HG03558 (cell line): ENCODE measurements at regions not wholly inside any gene's neighbourhood (a gene's known extent, or its start where the extent isn't known, plus 50 kb on each side); places are given as distances from the start of the nearest gene placed in this dataset.

Source experiments
- ATAC-seq: cut with Tn5 transposase; IDR thresholded peaks from one replicate; pipeline ENCODE4 v1.9.1; 2021; ENCODE audit warnings: moderate number of reproducible peaks; ENCODE audit not compliant: unreplicated experiment; ENCODE audit errors: extremely low read depth

DNA sequence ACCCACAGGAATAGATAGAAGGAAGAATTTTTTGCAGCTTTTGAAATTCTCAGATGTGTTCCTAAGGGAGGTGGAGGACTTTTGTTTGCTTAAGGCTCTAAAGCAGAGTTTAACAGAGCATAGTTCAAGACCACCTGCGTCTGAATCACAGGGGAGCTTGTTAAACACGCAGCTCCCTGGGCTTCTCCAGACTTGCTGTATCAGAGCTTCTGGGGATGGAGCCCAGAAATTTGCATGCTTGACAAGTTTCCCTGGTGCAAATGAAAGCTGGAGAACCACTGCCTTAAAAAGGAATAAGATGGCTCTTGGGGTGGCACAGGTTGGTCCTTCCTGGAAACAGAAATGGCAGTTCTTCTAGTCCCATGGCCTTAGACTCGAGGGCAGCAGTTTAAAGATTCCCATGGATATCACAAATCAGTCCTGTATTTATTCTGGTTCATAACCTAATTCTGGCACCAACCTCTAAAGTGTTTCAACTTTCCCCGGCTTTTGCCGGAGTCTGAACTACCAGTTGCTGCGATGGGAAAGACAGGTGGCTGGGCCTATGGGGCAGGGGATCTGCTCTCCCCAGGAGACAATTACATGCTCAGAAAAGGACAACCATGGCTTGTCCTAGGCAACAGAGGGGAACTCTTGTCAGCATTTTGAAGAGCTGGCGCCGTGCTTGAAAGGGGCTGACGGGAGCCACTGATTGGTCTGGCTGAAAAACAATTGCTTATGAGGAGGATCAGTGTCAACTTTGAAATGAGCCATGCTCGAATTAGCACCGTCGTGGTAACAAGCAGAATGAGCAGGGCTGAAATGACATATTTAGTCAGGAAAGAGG lies 599.6 kb downstream of the CCDC171 start:
- no peak for ATAC-seq

DNA sequence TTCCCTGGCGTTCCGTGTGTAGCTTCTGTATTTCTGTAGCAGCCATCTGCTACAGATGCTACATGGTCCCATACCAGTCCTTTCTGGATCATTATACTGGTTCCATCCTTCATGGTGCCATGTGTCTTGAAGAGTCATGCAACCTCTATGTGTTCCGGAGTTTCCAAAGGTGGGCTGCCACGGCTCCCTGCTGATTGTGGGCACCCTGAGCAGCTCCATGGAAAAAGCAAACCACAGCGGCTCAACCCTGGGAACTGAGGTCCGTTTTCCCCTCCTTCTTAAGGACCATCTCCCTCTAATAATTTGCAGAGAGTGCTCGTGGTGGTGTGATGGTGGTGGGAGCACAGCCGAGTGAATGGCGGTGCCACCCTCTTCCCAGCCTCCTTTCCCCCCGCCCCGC lies 600.4 kb downstream of the CCDC171 start:
- no peak for ATAC-seq

DNA sequence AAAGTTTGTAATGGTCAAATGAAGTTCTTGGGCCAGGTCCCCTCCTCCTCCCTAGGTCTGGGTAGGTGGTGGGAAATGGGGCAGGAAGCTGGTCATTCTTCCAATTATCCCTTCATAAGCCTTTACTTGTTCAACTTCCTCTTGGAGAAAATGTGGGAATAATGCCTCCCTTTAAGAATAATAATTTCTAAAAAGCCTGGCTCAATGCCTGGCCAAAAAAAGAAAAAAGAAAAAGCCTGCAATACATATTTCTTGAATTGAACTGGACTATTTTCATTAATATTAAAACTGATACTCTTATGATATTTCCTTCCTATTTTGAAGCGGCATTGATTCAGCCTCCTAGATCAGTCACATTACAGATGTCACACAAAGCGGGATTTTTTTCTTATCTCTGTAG lies 600.9 kb downstream of the CCDC171 start:
- no peak for ATAC-seq

- ATAC-seq = peak; percentile 46
These were observed 601.8 kb downstream of the CCDC171 start for GRCh38 chr9:16154521-16155078.

DNA sequence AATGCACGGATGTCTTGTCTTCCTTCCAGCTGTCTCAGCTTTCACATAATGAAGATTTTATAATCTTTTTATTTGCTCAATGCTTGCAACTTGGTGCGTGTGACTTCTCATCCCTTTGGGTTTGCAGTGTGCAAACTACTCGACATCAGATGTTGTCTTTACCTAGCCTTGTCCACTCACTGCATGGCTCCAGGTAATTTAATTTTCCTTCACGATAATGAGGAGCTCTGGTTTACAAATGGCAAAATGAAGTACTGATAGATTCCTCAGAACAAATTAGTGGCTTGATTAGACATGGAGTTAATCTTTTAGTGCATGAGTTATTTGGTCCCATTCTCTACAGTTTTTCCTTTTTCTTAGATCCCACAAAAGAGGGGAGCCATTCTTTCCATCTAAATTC lies 603.0 kb downstream of the CCDC171 start:
- no peak for ATAC-seq

DNA sequence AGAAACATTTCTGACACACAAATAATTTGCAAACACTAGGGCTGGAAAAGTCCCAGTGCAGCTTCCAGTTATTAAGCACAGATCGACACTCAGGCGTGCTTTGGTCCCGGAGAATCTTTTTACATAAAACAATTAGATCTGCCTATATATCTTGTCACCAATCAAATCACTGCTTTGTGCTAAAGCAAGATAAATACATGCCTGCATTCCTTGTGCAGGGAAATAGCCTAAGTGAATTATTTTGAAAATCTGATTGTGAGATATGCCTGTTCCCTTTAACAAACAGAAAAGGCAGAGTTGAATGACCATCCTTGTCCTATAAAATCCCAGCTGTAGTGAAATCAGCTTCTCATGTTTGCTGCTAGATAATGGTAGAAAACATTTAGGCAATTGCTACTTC lies 604.4 kb downstream of the CCDC171 start:
- ATAC-seq = no peak

DNA sequence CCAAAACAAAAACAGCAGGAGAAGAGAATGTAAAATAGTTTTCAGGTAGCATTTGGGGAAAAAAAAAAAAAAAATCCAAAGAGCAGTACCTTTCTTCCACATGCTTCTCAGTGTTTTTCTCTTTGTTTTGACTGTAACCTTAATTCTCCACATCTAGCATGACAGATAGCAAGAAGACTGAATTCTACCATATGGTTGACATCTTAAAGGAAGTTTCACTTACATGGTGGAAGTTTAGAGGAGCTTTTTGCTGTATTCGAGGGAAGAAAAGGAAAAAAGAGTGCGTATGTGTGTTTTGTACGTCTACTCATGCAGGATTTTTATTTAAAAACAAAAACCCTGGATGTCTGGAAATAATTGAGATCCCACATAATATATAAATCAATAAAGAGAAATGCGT lies 604.8 kb downstream of the CCDC171 start:
- ATAC-seq = no peak

DNA sequence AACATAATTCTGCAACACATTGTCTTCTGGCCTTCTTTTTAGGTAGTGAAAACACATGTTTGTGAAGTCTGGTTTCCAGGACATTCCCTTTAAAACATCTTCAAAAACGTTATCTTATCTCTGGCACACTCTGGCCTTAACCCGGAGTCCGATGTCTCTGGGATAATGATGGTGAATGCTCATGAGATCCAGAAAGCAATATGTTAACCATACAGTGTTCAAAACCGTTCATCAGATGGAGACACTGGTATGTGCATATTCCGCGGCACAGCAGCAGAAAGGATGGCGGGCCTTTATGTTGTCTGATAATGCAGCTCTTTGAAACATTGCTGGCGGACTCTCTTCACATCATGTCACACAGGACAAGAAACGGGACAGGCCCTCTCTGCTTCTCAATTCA lies 605.2 kb downstream of the CCDC171 start:
- ATAC-seq = no peak

GRCh38 chr9:16161483-16161882 lies 608.6 kb downstream of the CCDC171 start:
- no peak for ATAC-seq

DNA sequence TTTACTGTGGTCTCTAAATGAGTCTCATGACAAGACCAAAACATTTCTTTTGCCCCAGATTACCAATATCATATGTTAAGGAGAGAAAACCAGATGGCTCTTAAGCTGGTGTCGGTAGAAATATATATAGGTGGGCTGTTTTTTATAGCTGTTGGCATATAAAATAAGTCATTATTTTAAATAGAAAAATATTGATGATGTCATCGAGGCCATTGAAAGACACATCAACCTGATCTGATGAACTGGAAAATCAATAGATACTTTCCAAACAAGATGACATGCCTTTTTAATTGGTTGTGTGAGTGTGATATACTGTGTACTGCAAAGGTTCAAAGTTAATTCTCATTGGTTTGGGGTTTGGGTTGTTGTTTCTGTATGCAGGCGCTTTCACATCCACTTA lies 617.3 kb downstream of the CCDC171 start:
- ATAC-seq = no peak

- ATAC-seq = no peak
These were observed 619.1 kb downstream of the CCDC171 start for GRCh38 chr9:16171911-16172310.

GRCh38 chr9:16172796-16173195 lies 620.0 kb downstream of the CCDC171 start:
- no peak for ATAC-seq

DNA sequence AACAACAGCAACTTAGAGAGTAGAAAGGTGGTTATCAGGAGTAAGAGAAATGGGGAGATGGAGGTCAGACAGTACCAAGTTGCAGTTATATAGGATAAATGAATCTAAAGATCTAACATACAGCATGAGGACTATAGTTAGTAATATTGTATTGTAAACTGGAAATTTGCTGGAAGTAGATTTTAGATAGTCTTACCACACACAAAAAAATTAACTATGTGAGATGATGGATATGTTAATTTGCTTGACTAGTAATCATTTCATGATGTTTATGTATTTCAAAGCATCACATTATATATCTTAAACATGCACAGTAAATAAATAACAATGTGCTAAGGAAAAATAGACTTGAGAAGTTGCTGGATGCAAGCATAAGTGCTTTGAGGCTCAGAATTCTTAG lies 622.1 kb downstream of the CCDC171 start:
- no peak for ATAC-seq

DNA sequence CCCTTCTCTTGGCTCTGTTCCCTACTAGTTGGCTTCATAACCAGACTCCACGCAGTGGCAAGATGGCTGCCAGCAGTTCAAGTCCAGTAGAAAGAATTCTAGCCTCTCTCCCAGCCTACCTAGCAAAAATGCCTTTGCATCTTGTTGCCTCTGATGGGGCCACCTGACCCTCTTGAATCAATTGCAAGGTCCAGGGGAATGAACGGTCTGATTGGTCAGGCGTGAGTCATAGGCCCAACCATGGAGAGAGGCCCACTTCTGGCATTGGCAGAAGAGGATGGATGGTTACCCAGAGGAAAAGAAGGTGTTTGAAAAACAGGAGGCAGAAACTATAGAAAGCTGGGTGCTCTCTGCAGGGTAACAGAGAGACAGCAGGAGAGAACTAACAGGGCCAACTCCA lies 622.6 kb downstream of the CCDC171 start:
- ATAC-seq = no peak

GRCh38 chr9:16178294-16178693 lies 625.5 kb downstream of the CCDC171 start:
- no peak for ATAC-seq

DNA sequence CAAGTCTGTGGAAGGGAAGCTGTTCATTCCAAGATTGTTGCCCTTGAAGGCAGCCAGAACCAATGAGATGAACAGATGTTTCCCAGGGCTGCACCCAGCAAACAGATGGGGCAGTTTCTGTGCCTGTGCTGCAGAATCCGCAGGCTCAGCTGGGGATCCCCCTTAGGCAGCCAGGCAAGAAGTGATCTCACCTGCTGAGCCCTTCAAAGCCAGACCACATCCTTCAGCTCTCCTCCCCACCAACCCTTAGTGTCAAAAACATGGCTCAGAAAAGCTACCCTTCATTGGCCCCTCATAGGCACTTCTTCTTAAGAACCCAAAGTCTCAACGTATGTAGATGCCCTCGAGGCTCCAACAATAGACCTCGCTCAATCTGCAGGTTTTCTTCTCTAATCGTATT lies 626.7 kb downstream of the CCDC171 start:
- ATAC-seq = no peak

- no peak for ATAC-seq
These were observed 627.2 kb downstream of the CCDC171 start for GRCh38 chr9:16180091-16180490.

DNA sequence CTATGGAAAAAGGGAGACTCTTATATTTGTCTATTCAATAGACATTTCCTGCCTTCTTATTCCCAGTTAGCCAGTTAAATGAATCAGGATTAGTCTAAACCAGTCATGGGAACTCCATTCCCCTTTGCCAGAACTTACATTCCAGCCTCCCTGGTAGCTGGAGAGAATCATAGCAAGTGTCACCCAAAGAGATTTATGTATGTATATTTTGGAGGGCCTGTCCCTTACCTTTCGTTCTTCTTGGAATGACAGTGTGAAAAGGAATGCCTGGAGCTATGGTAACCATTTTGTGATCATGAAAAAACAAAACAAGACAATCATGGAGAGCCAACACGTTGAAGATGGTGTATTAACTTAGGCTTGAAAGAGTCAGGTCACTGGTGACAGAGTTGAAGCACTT lies 627.7 kb downstream of the CCDC171 start:
- no peak for ATAC-seq

DNA sequence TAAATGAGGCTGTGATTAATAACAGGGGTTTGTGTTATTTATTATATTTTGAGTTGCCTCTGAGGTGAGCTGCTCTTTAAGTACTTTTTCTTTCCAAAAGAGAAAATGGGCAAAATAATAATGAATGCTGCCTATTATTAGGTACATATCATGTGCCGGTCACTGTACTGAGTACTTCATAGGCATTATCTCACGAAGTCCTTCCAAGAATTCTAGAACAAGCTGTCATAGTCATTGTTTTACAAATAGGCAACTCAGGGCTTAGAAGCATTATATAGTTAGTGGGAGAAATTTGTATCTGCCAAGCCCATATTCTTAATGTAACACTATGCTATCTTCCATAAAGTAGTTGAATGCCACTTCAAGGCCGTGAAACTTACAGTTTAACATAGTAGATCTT lies 628.7 kb downstream of the CCDC171 start:
- no peak for ATAC-seq

DNA sequence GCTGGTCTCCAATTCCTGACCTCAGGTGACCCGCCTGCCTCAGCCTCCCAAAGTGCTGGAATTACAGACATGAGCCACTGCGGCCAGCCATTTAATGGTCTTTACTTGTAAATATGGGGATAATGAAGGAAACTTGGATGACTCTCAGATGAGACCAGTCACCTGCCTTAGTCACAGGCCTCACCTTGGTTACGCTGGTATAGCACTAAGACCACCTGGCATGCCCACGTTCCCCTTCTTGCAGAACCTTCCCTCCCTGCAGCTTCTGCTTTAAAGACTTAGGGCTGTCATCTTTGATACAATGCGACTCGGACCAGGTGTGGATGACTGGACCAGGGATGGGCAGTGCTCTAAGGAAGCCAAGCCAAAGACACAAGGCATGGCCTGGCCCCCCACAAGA lies 629.9 kb downstream of the CCDC171 start:
- ATAC-seq = no peak

DNA sequence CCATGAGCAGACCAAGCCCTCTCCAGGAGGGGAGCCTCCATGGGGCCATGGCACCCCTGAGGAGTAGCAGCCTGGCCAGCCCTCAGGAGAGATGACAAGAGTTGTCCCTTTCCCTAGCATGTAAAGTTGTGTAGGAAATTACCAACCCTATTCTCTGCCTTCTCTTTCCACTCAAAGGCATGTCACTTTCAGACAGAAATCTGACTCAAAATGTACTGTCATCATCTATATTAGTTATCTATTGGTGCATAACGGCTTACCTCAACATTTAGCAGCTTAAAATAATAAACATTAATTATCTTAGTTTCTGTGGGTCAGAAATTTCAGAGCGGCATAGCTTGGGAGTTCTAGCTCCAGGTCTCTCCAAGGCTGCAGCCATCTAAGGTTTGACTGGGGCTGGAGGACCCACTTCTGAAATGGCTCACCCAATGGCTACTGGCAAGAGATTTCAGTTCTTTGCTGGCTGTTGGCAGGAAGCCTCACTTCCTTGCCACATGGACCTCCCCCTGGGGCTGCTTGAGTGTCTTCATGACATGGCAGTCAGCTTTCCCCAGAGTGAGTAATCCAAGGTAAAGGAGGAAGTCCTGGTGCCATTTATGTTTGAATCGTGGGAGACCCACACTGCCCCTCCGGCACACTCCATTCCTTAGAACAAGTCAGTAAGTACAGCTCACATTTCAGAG lies 632.3 kb downstream of the CCDC171 start:
- ATAC-seq = no peak

DNA sequence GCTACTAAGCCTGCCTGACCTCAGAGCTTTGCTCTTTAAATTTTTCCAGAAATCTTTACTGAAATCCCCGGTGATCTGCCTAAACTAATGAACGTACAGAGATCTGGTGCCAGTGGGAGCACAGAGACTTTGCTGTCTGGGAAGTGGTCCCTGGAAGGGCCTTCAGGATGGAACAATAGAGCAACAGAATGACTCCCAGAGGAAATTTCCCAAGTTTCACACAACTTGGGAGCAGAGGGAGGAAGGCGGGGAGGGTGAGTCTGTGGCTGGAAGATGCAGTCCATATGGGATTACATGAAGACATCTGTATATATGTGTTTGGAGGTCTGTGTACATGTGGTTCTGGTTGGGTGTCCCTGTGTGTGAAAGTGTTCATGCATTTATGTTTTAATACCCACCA lies 638.3 kb downstream of the CCDC171 start:
- no peak for ATAC-seq
